Gastrocnemius medialis (tissue), 4 donors: ENCODE measurements at regions not wholly inside any gene's neighbourhood (a gene's known extent, or its start where the extent isn't known, plus 50 kb on each side); places are given as distances from the start of the nearest gene placed in this dataset.

ENCODE experiments used
- ATAC-seq, 2 donors: fragments of 150-250 bp; one replicate each; pipeline ENCODE4 v1.9.1; 2016
- DNase-seq, 2 donors: peaks; one replicate each; pipeline ENCODE4 v3.0.0-alpha.2; 2019
- H3K27ac ChIP-seq, 4 donors: fragments of 200-600 bp; sonication (generic); 1 replicate in 1 of 4; 2 replicates in 3 of 4; pipeline ENCODE4 v1.5.1; 2016 to 2018; ENCODE audit warnings: mild to moderate bottlenecking in 2 of 4, moderate library complexity in 1 of 4
- H3K27me3 ChIP-seq, 3 donors: fragments of 200-600 bp; sonication (generic) in 2 of 3; 1 replicate in 1 of 3; 2 replicates in 2 of 3; pipeline versions ENCODE4 v1.5.1 to v1.6.0; 2016 to 2019; ENCODE audit warnings: mild to moderate bottlenecking in 1 of 3, moderate library complexity in 1 of 3
- H3K36me3 ChIP-seq, 2 donors: fragments of 200-600 bp; sonication (generic) in 1 of 2; one replicate each; pipeline ENCODE4 v1.5.1; 2017 to 2018
- H3K4me1 ChIP-seq, 2 donors: fragments of 200-600 bp; sonication (generic) in 1 of 2; one replicate each; pipeline ENCODE4 v1.5.1; 2016 to 2017; ENCODE audit warnings: mild to moderate bottlenecking in 2 of 2
- H3K4me3 ChIP-seq, 4 donors: fragments of 200-600 bp; sonication (generic) in 3 of 4; 1 replicate in 1 of 4; 2 replicates in 3 of 4; pipeline ENCODE4 v1.5.1; 2016 to 2019; ENCODE audit warnings: mild to moderate bottlenecking in 2 of 4
- H3K9me3 ChIP-seq, 3 donors: fragments of 200-600 bp; sonication (generic) in 2 of 3; 1 replicate in 1 of 3; 2 replicates in 2 of 3; pipeline ENCODE4 v1.5.1; 2016 to 2019
- POLR2A ChIP-seq, 2 donors: fragments of 450-650 bp; IDR thresholded peaks; one replicate each; pipeline ENCODE4 v1.6.1; 2017; ENCODE audit warnings: antibody characterized with exemption in 2 of 2, mild to moderate bottlenecking in 2 of 2, moderate library complexity in 2 of 2
- in situ Hi-C, 4 donors: fragments of 200-750 bp; cut with MboI; loops; one replicate each; pipeline versions ENCODE4 v1.15.0 to v1.8.0; 2017; ENCODE audit warnings: low sequenced_read_pairs in 4 of 4
- intact Hi-C: fragments of 100-400 bp; cut with DNase I; formaldehyde crosslinking; loops from one replicate; pipeline ENCODE4 v1.15.1; 2023; ENCODE audit warnings: low total_unique reads
- TF ChIP-seq, protein P1 (sequence below), 5 experiments: fragments of 450-650 bp in 3 of 5; fragments of 200-600 bp in 2 of 5; sonication (generic) in 2 of 5; IDR thresholded peaks in 4 of 5; conservative IDR thresholded peaks in 1 of 5; 1 replicate in 4 of 5; 2 replicates in 1 of 5; pipeline ENCODE4 v1.5.1; 2016 to 2019; ENCODE audit warnings: antibody characterized with exemption in 5 of 5, mild to moderate bottlenecking in 3 of 5, moderate library complexity in 3 of 5

DNA sequence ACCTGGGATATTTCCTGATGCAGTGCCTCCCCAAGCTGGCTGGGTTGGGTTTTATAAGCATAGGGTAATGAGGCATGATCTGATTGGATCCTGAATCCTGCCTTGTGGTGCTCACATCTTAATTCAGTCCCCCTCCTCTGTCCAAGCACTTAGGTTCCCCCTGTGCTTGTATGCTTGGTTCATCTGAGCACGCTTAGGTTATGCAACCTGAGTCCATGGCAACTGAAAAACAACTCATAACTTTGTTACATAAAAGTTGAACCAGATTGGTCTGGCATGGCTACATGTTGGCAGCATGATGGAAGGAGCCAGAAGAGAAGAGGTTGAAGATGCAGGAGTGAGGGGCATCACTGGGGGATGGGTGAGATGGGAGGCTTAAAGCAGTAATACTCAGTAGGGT is 57.3 kb upstream of the OSBPL3 start:
- Histone ChIP-seq H3K9me3 (no peaks in the 10 kb centered on the region), H3K36me3 (no peaks in the 10 kb centered on the region), H3K27ac (no peak overlapping the region), H3K4me3 (no peak overlapping the region), H3K27me3 (no peaks in the 10 kb centered on the region), H3K4me1 (no peaks in the 10 kb centered on the region)
- in situ Hi-C loops (no loop called here), intact Hi-C loops (no loop called here)
- TF ChIP-seq, protein P1, sequence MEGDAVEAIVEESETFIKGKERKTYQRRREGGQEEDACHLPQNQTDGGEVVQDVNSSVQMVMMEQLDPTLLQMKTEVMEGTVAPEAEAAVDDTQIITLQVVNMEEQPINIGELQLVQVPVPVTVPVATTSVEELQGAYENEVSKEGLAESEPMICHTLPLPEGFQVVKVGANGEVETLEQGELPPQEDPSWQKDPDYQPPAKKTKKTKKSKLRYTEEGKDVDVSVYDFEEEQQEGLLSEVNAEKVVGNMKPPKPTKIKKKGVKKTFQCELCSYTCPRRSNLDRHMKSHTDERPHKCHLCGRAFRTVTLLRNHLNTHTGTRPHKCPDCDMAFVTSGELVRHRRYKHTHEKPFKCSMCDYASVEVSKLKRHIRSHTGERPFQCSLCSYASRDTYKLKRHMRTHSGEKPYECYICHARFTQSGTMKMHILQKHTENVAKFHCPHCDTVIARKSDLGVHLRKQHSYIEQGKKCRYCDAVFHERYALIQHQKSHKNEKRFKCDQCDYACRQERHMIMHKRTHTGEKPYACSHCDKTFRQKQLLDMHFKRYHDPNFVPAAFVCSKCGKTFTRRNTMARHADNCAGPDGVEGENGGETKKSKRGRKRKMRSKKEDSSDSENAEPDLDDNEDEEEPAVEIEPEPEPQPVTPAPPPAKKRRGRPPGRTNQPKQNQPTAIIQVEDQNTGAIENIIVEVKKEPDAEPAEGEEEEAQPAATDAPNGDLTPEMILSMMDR (IDR thresholded peaks at IDR 0.05 in 4 of 5, conservative IDR thresholded peaks at IDR 0.05 in 1 of 5) = no peak
- no peak for TF ChIP-seq POLR2A (IDR thresholded peaks at IDR 0.05)
- ATAC-seq (no peak), DNase-seq (no peak)

DNA sequence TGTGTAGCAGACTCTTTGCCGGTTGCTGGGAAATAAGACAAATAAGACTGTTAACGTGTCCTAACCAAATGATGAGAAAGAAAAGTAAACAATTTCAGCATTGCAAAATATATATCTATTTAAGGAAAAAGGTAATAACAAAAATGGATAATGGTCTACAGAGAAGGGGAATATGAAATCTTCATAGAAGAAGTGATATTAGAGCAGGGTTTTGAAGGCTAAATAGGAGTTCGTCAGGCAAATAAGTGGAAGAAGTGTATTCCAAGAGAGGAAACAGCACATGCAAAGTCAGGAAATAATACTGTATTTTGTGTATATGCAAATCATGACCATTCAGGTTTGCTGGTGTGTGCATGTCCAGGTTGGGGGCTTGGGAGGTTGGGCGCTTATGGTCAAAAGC is 55.3 kb upstream of the OSBPL3 start:
- no peaks in the 10 kb centered on the region for H3K4me1 ChIP-seq
- no peaks in the 10 kb centered on the region for H3K9me3 ChIP-seq
- intact Hi-C loops = no loop called here
- in situ Hi-C loops = no loop called here
- H3K36me3 ChIP-seq = no peaks in the 10 kb centered on the region
- ATAC-seq = no peak
- TF ChIP-seq, protein P1 (IDR thresholded peaks at IDR 0.05 in 4 of 5, conservative IDR thresholded peaks at IDR 0.05 in 1 of 5) = no peak
- TF ChIP-seq POLR2A (IDR thresholded peaks at IDR 0.05) = no peak
- H3K4me3 ChIP-seq = no peak overlapping the region
- no peaks in the 10 kb centered on the region for H3K27me3 ChIP-seq
- no peak overlapping the region for H3K27ac ChIP-seq
- no peak for DNase-seq

DNA sequence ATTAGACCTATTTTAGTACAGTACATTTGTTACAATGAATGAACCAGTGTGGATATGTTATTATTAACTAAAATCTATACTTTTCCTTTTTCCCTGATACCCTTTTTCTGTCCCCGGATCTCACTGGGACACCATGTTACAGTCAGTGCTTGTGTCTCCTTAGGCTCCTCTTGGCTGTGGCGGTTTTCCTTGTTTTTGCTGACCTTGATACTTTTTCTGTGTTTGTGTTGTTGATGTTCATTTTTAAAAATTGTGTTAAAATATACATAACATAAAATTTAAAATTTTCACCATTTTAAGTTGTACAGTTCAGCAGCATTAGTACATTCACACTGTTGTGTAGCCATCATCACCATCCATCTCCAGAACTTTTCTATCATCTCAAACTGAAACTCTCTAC is 54.2 kb upstream of the OSBPL3 start:
- Histone ChIP-seq H3K4me3 (no peak overlapping the region), H3K9me3 (no peaks in the 10 kb centered on the region), H3K36me3 (no peaks in the 10 kb centered on the region), H3K27me3 (no peaks in the 10 kb centered on the region), H3K4me1 (no peaks in the 10 kb centered on the region), H3K27ac (no peak overlapping the region)
- no peak for DNase-seq
- intact Hi-C loops = no loop called here
- no peak for ATAC-seq
- TF ChIP-seq, protein P1 (IDR thresholded peaks at IDR 0.05 in 4 of 5, conservative IDR thresholded peaks at IDR 0.05 in 1 of 5) = no peak
- no peak for TF ChIP-seq POLR2A (IDR thresholded peaks at IDR 0.05)
- in situ Hi-C loops = no loop called here

DNA sequence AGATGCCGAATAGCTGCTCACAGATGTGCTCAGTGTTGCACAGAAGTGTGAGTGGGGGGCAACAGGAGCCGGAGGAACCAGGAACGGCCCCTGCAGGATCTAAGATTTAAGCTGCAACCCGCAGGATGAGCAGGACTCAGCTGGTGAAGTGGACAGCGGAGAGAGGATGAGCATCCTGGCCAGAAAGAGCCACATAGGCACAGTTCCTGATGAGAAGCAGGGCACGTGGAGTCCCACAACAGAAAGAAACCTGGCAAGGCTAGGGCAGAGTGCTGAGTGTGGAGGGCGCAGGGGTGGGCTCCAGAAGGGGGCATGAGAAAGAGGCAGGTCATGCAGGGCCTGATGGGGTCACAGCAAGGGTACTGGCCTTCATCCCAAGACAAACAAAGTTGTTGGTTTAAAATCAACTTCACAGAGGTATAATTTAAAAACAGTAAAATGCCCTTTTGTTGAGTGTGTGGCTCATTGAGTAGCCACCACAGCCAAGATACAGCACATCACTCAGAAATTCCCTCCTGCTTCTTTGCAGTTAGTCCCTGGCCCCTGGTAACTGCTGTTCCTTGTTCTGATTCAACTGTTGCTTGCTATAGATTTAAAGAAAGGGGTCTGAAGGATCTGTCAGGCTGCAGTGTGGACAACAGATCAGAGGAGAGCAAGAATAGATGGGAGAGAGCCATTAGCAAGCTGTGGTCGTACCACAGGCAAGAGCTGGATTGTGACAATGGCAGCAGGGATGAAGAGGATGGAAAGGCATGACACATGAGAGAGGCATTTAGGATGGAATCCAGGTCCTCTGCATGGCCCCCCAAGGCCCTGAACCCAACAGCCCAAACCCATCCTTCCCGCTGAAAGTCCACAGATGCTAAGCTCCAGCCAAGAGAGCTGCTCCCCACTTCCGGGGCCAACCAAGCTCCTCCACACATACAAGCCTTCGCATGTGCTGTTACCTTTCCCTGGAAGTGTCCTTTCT is 53.1 kb upstream of the OSBPL3 start:
- Histone ChIP-seq H3K4me1 (no peaks in the 10 kb centered on the region), H3K9me3 (no peaks in the 10 kb centered on the region), H3K27me3 (no peaks in the 10 kb centered on the region), H3K36me3 (no peaks in the 10 kb centered on the region), H3K27ac (no peak overlapping the region), H3K4me3 (no peak overlapping the region)
- TF ChIP-seq, protein P1 (IDR thresholded peaks at IDR 0.05 in 4 of 5, conservative IDR thresholded peaks at IDR 0.05 in 1 of 5) = no peak
- no peak for TF ChIP-seq POLR2A (IDR thresholded peaks at IDR 0.05)
- in situ Hi-C loops (no loop called here), intact Hi-C loops (no loop called here)
- DNase-seq (no peak), ATAC-seq (no peak)
